GM12872 (cell line): ENCODE measurements at regions not wholly inside any gene's neighbourhood (a gene's known extent, or its start where the extent isn't known, plus 50 kb on each side); places are given as distances from the start of the nearest gene placed in this dataset.

Experiments
- CTCF ChIP-seq: IDR thresholded peaks from 3 replicates; pipeline ENCODE4 v1.5.1; 2011; ENCODE audit warnings: low read depth, mild to moderate bottlenecking, low read length, moderate library complexity; ENCODE audit not compliant: insufficient read depth

- TF ChIP-seq CTCF: 0 out of 3 replicates have a peak, but pooled peaks have one; percentile 2
Observed at GRCh38 chr20:24834310-24834709, 114.8 kb upstream of the CST7 start.

- no peak for TF ChIP-seq CTCF
Observed at GRCh38 chr20:24835195-24835594, 113.9 kb upstream of the CST7 start.

- no peak for TF ChIP-seq CTCF
Observed at GRCh38 chr20:24836041-24836533, 113.0 kb upstream of the CST7 start.

DNA sequence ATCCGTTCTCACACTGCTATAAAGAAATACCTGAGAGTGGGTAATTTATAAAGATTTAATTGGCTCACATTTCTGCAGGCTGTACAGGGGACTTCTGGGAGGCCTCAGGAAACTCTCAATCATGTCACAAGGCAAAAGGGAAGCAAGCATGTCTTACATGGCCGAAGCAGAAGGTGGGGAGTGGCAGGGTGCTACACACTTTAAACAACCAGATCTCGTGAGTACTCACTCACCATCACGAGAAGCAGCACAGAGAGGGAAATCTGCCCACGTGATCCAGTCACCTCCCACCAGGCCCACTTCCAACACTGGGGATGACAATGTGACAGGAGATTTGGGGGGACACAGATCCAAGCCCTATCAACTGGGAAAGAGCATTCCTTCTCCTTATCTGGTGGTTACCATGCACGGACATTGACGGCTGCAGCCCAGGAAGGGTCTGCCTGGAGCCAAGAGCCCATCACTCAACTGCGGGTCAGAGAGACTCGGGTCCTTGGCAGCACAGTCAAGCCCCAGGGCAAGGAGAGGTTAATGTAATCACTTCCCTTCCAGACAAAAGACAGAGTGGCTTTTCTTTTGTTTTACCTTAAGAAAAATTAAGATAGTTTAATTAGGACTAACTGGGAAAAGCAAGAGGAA, 112.3 kb upstream of the CST7 start:
- TF ChIP-seq CTCF: no peak

DNA sequence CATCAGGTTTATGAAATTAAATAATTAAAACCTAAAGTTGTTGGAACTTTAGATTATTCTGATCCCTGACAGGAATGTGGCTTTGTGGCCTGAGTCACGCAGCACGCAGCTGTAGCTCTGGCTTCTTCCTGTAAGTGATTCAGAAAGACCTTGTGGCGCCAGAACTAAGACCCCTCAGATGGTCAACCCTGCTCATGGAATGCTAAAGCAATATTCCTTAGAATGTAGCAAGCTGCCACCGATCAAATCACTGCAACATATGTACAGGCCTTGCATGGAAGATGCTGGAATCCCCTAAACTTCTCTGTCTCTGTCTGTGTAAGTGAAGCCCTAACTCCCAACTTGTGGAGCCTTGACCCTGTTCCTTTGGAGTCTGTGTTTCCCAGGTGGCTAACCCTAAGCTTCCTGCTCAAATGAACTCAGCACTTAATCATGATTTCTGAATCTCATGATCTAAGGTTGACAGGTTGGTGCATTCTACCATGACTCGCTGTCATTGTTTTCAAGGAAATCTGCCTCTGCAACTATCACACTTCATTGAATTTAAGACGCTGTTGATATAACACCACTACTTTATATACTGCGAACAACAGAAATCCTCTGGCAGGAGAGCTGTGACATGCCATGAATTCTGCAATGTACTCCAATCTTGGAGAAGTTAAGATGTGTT, 111.2 kb upstream of the CST7 start:
- TF ChIP-seq CTCF: no peak

DNA sequence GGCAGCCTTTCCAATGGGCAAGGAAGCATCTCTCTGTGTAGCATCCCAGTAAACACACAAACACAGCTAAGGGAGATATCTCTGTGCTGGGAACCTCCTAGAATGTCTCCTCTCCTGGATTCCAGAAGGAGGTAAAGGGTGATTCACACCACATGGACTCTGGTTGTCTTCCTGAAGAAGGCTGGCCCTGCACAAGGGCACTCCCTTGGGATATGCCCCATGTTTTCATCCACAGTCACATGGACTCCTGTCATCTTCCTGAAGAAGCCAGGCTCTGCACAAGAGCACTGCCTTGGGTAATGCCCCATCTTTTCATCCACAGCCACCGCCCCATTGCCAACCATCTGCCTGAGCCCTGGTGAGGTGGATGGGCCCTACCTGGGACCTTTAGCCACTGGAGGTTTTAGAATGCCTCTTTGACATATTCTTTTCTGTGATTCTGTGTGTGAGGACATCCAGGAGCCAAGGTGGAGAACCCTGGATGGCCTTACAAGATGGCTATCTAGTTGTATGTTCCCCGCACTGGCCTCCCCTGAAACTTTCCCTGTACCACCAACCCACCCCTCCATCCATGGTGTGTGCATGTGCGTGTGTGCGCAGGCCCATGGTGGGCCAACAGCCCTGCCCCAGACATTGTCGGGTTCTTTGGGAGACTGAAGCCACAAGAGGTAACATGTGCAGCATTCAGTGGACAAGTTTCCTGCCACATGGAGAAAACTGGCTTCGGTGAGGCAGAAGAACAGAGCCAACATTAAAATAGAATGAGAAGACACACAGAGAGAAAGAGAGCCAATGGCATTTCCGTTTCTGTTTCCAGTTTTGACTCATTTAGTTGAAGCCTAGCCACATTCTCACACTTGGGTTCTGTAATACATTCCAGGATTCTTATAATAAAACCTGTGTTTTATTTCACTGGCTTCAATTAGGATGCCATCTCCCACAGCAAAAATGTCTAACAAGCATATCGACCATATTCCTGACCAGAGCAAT, 110.2 kb upstream of the CST7 start:
- no peak for TF ChIP-seq CTCF

GRCh38 chr20:24840121-24840713, 108.9 kb upstream of the CST7 start:
- TF ChIP-seq CTCF: no peak
